ENCODE measurements at regions not wholly inside any gene's neighbourhood (a gene's known extent, or its start where the extent isn't known, plus 50 kb on each side); places are given as distances from the start of the nearest gene placed in this dataset.

GRCh38 chr2:210795506-210795905 is 239.1 kb downstream of the CPS1 start:
- ATAC-seq (no peak), DNase-seq (no peak)
- H3K9me3 ChIP-seq (ENCODE audit: control insufficient read depth, low read length): no peaks in the 10 kb centered on the region
- H3K4me1 ChIP-seq (ENCODE audit: control insufficient read depth, insufficient read depth, low read length): no peaks in the 10 kb centered on the region
- H3K4me3 ChIP-seq (ENCODE audit: low read length): no peak overlapping the region
- no peaks in the 10 kb centered on the region for H3K27me3 ChIP-seq (ENCODE audit: control insufficient read depth, insufficient read depth)
- H3K27ac ChIP-seq (ENCODE audit: low read length): no peak overlapping the region
- intact Hi-C loops (cut with DNase I): no loop called here
- 94% methylated on average over 4 of the region's 4 CpGs for WGBS

DNA sequence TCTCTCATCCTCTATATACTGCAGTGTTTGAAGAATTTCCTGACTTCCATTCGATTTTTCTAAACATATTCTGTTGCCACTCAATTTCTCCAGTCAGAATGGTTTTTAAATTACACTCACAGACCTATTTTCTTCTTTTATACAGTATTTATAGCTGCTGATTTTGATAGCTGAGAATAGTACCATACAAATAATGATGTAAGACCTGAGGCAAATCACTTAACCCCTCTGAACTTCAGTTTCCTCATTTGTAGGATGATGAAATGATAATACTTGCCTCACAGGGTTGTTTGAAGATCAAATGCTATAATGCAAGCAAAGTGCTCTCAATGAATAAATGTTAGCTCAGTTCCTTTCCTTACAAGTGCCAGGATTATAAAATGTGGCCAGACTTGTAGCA is 241.8 kb downstream of the CPS1 start:
- ATAC-seq (no peak), DNase-seq (no peak)
- no peak overlapping the region for H3K27ac ChIP-seq (ENCODE audit: low read length)
- WGBS: 39% methylated on average over 1 of the region's 1 CpG
- H3K27me3 ChIP-seq (ENCODE audit: control insufficient read depth, insufficient read depth): no peaks in the 10 kb centered on the region
- no peaks in the 10 kb centered on the region for H3K4me1 ChIP-seq (ENCODE audit: control insufficient read depth, insufficient read depth, low read length)
- H3K4me3 ChIP-seq (ENCODE audit: low read length): no peak overlapping the region
- no peaks in the 10 kb centered on the region for H3K9me3 ChIP-seq (ENCODE audit: control insufficient read depth, low read length)
- intact Hi-C loops (cut with DNase I): no loop called here

GRCh38 chr2:210814251-210815025 is 258.0 kb downstream of the CPS1 start:
- Histone ChIP-seq H3K27ac (ENCODE audit: low read length) (no peak overlapping the region), H3K9me3 (ENCODE audit: control insufficient read depth, low read length) (no peaks in the 10 kb centered on the region), H3K4me1 (ENCODE audit: control insufficient read depth, insufficient read depth, low read length) (no peaks in the 10 kb centered on the region), H3K4me3 (ENCODE audit: low read length) (no peak overlapping the region), H3K27me3 (ENCODE audit: control insufficient read depth, insufficient read depth) (no peaks in the 10 kb centered on the region)
- 77% methylated on average over 1 of the region's 1 CpG for WGBS
- intact Hi-C loops (cut with DNase I): no loop called here
- ATAC-seq (no peak), DNase-seq (no peak)

- H3K27ac ChIP-seq (ENCODE audit: low read length): no peak overlapping the region
- no peaks in the 10 kb centered on the region for H3K9me3 ChIP-seq (ENCODE audit: control insufficient read depth, low read length)
- no peak for ATAC-seq
- intact Hi-C loops (cut with DNase I): no loop called here
- no peaks in the 10 kb centered on the region for H3K4me1 ChIP-seq (ENCODE audit: control insufficient read depth, insufficient read depth, low read length)
- no peaks in the 10 kb centered on the region for H3K27me3 ChIP-seq (ENCODE audit: control insufficient read depth, insufficient read depth)
- 89% methylated on average over 2 of the region's 2 CpGs for WGBS
- no peak overlapping the region for H3K4me3 ChIP-seq (ENCODE audit: low read length)
- DNase-seq: no peak
Measured at GRCh38 chr2:210816769-210817168, 260.4 kb downstream of the CPS1 start.

DNA sequence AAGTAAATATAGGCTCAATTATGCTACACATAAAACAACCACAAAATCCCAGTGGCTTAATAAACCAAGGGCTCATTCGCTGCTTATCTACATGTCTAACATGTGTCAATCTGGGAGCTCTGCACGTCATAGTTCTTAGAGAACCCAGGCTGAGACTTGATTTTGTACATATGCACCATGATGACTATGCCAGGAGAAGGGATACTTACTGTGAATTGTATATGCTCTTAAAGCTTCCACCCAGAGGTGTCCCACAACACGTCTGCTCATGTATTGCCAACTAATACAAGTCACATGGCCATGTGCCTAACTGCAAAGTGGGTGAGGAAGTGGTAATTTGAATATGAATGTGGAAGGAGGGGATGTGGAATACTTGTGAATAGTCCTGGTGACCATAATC is 262.1 kb downstream of the CPS1 start:
- no peak overlapping the region for H3K27ac ChIP-seq (ENCODE audit: low read length)
- DNase-seq: no peak
- 72% methylated on average over 3 of the region's 3 CpGs for WGBS
- ATAC-seq: no peak
- no peak overlapping the region for H3K4me3 ChIP-seq (ENCODE audit: low read length)
- intact Hi-C loops (cut with DNase I): no loop called here
- no peaks in the 10 kb centered on the region for H3K4me1 ChIP-seq (ENCODE audit: control insufficient read depth, insufficient read depth, low read length)
- H3K27me3 ChIP-seq (ENCODE audit: control insufficient read depth, insufficient read depth): no peaks in the 10 kb centered on the region
- no peaks in the 10 kb centered on the region for H3K9me3 ChIP-seq (ENCODE audit: control insufficient read depth, low read length)

DNA sequence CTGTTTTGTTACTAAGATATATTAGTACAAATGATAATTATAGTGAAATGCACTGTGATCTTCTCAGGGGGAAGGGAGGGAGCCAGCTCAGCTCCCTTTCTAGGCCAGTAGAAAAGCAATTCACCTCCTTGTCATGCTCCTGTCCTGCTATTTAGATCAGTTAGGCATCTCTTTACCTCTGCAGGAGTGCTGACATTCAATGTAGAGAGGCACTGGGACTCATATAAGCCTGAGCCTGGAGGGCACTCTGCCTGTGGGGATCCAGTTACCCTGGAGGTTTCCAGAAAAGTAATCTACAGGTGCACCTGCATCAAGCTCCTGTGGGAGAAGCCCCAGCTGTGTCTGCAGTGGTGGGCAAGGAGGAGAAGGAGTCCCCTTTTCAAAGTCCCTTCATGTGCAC is 277.0 kb downstream of the CPS1 start:
- intact Hi-C loops (cut with DNase I): no loop called here
- Histone ChIP-seq H3K4me1 (ENCODE audit: control insufficient read depth, insufficient read depth, low read length) (no peaks in the 10 kb centered on the region), H3K27me3 (ENCODE audit: control insufficient read depth, insufficient read depth) (no peaks in the 10 kb centered on the region), H3K9me3 (ENCODE audit: control insufficient read depth, low read length) (no peaks in the 10 kb centered on the region), H3K4me3 (ENCODE audit: low read length) (no peak overlapping the region), H3K27ac (ENCODE audit: low read length) (no peak overlapping the region)
- ATAC-seq (no peak), DNase-seq (no peak)

- Histone ChIP-seq H3K9me3 (ENCODE audit: control insufficient read depth, low read length) (no peaks in the 10 kb centered on the region), H3K4me1 (ENCODE audit: control insufficient read depth, insufficient read depth, low read length) (no peaks in the 10 kb centered on the region), H3K27me3 (ENCODE audit: control insufficient read depth, insufficient read depth) (no peaks in the 10 kb centered on the region), H3K27ac (ENCODE audit: low read length) (no peak overlapping the region), H3K4me3 (ENCODE audit: low read length) (no peak overlapping the region)
- intact Hi-C loops (cut with DNase I): no loop called here
- ATAC-seq (no peak), DNase-seq (no peak)
- 82% methylated on average over 4 of the region's 4 CpGs for WGBS
Measured at GRCh38 chr2:210839034-210839433, 282.6 kb downstream of the CPS1 start.

- intact Hi-C loops (cut with DNase I): no loop called here
- H3K4me3 ChIP-seq (ENCODE audit: low read length): no peak overlapping the region
- H3K9me3 ChIP-seq (ENCODE audit: control insufficient read depth, low read length): no peaks in the 10 kb centered on the region
- DNase-seq (no peak), ATAC-seq (no peak)
- H3K27me3 ChIP-seq (ENCODE audit: control insufficient read depth, insufficient read depth): no peaks in the 10 kb centered on the region
- no peaks in the 10 kb centered on the region for H3K4me1 ChIP-seq (ENCODE audit: control insufficient read depth, insufficient read depth, low read length)
- no peak overlapping the region for H3K27ac ChIP-seq (ENCODE audit: low read length)
Measured at GRCh38 chr2:210839450-210839849, 283.1 kb downstream of the CPS1 start.

- no peaks in the 10 kb centered on the region for H3K27me3 ChIP-seq (ENCODE audit: control insufficient read depth, insufficient read depth)
- H3K27ac ChIP-seq (ENCODE audit: low read length): no peak overlapping the region
- WGBS: 63% methylated on average over 3 of the region's 3 CpGs
- no peak for ATAC-seq
- DNase-seq: no peak
- H3K4me1 ChIP-seq (ENCODE audit: control insufficient read depth, insufficient read depth, low read length): no peaks in the 10 kb centered on the region
- H3K9me3 ChIP-seq (ENCODE audit: control insufficient read depth, low read length): no peaks in the 10 kb centered on the region
- H3K4me3 ChIP-seq (ENCODE audit: low read length): no peak overlapping the region
- intact Hi-C loops (cut with DNase I): no loop called here
Measured at GRCh38 chr2:210842896-210843295, 286.5 kb downstream of the CPS1 start.

DNA sequence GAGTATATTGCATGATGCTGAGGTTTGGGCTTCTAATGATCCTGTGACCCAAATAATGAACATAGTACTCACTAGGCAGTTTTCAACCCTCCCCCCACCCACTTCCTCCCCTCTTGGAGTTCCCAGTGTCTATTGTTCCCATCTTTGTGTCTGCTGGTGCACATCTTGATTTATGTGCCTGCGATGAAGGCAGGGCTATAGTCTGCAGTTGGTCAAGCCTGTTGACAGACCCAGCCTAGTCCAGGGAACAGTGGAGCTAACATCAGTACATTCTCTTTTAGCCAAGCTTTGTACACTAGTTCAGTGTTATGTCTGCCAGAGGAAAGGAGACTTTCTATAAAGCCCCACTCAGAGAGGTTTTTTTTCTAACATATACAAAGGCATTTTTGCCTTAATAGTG is 287.6 kb downstream of the CPS1 start:
- no peak overlapping the region for H3K27ac ChIP-seq (ENCODE audit: low read length)
- DNase-seq (no peak), ATAC-seq (no peak)
- H3K4me3 ChIP-seq (ENCODE audit: low read length): no peak overlapping the region
- H3K4me1 ChIP-seq (ENCODE audit: control insufficient read depth, insufficient read depth, low read length): no peaks in the 10 kb centered on the region
- no peaks in the 10 kb centered on the region for H3K27me3 ChIP-seq (ENCODE audit: control insufficient read depth, insufficient read depth)
- H3K9me3 ChIP-seq (ENCODE audit: control insufficient read depth, low read length): no peaks in the 10 kb centered on the region
- intact Hi-C loops (cut with DNase I): no loop called here
- 67% methylated on average over 1 of the region's 1 CpG for WGBS

DNA sequence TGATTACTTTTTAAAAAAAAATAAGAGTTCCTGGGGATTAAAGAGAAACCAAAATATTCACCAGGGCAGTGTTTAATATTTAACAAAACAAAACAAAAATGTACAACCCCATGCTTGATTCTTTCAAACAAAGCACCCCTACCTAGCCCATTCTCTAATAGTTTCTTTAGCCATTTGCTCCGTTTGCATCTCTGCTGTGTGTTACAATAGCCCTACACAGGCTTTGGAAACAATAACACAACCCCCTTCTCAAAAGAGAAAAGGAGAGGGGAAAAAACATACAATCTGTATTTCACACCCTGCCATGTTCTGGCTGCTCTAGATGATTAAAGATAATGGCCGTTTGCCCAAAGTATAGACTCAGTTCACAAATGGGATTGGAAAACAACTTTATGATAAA is 302.9 kb downstream of the CPS1 start:
- Histone ChIP-seq H3K27ac (ENCODE audit: low read length) (no peak overlapping the region), H3K9me3 (ENCODE audit: control insufficient read depth, low read length) (no peaks in the 10 kb centered on the region), H3K4me3 (ENCODE audit: low read length) (no peak overlapping the region), H3K4me1 (ENCODE audit: control insufficient read depth, insufficient read depth, low read length) (no peaks in the 10 kb centered on the region), H3K27me3 (ENCODE audit: control insufficient read depth, insufficient read depth) (no peaks in the 10 kb centered on the region)
- DNase-seq (no peak), ATAC-seq (no peak)
- 51% methylated on average over 2 of the region's 2 CpGs for WGBS
- intact Hi-C loops (cut with DNase I): no loop called here

DNA sequence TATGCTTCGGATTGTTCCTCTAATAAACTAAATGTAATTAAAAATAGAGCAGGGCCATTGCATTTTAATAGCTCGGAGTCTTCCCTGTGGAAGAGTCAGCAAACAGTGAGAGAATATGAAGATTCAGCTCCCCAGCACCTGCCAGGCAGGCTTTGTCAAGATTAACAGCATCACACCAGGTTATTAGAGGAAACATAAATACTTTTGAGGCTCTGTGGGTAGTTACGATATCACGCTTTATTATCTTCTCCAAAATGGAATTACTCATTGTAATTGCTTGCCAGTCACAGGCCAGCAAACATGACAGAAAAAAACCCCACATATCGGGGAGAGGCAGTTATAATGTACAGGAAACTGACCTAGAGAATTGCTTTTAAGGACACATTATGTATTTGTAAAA is 303.9 kb downstream of the CPS1 start:
- WGBS: 66% methylated on average over 5 of the region's 5 CpGs
- no peak for DNase-seq
- no peaks in the 10 kb centered on the region for H3K9me3 ChIP-seq (ENCODE audit: control insufficient read depth, low read length)
- H3K4me3 ChIP-seq (ENCODE audit: low read length): no peak overlapping the region
- ATAC-seq: no peak
- no peak overlapping the region for H3K27ac ChIP-seq (ENCODE audit: low read length)
- no peaks in the 10 kb centered on the region for H3K27me3 ChIP-seq (ENCODE audit: control insufficient read depth, insufficient read depth)
- H3K4me1 ChIP-seq (ENCODE audit: control insufficient read depth, insufficient read depth, low read length): no peaks in the 10 kb centered on the region
- intact Hi-C loops (cut with DNase I): no loop called here

All from right cardiac atrium (tissue), 5 donors.